ENCODE measurements at regions not wholly inside any gene's neighbourhood (a gene's known extent, or its start where the extent isn't known, plus 50 kb on each side); places are given as distances from the start of the nearest gene placed in this dataset.

GRCh38 chr11:105399511-105399910, 210.4 kb upstream of the GRIA4 start:
- H3K27me3 Mint-ChIP-seq (ENCODE audit: low read depth): no peaks in the 10 kb centered on the region
- intact Hi-C loops (cut with micrococcal nuclease): no loop called here
- no peaks in the 10 kb centered on the region for H3K4me1 Mint-ChIP-seq (ENCODE audit: low read depth)
- H3K9me3 Mint-ChIP-seq: no peaks in the 10 kb centered on the region
- H3K36me3 Mint-ChIP-seq (ENCODE audit: low read depth): no peaks in the 10 kb centered on the region
- no peak for DNase-seq (ENCODE audit: low spot score)
- no peak overlapping the region for H3K4me3 Mint-ChIP-seq (ENCODE audit: low read depth)
- H3K27ac Mint-ChIP-seq: no peak overlapping the region

GRCh38 chr11:105398636-105399035, 211.2 kb upstream of the GRIA4 start:
- intact Hi-C loops (cut with micrococcal nuclease): no loop called here
- Mint-ChIP-seq H3K4me1 (ENCODE audit: low read depth) (no peaks in the 10 kb centered on the region), H3K27ac (no peak overlapping the region), H3K27me3 (ENCODE audit: low read depth) (no peaks in the 10 kb centered on the region), H3K9me3 (no peaks in the 10 kb centered on the region), H3K4me3 (ENCODE audit: low read depth) (no peak overlapping the region), H3K36me3 (ENCODE audit: low read depth) (no peaks in the 10 kb centered on the region)
- DNase-seq (ENCODE audit: low spot score): no peak

- intact Hi-C loops (cut with micrococcal nuclease): no loop called here
- H3K27ac Mint-ChIP-seq: no peak overlapping the region
- H3K27me3 Mint-ChIP-seq (ENCODE audit: low read depth): no peaks in the 10 kb centered on the region
- no peaks in the 10 kb centered on the region for H3K4me1 Mint-ChIP-seq (ENCODE audit: low read depth)
- no peak overlapping the region for H3K4me3 Mint-ChIP-seq (ENCODE audit: low read depth)
- no peak for DNase-seq (ENCODE audit: low spot score)
- H3K36me3 Mint-ChIP-seq (ENCODE audit: low read depth): no peaks in the 10 kb centered on the region
- no peaks in the 10 kb centered on the region for H3K9me3 Mint-ChIP-seq
Measured at GRCh38 chr11:105393326-105393725, 216.5 kb upstream of the GRIA4 start.

- no peak overlapping the region for H3K4me3 Mint-ChIP-seq (ENCODE audit: low read depth)
- H3K4me1 Mint-ChIP-seq (ENCODE audit: low read depth): no peaks in the 10 kb centered on the region
- no peaks in the 10 kb centered on the region for H3K9me3 Mint-ChIP-seq
- no peaks in the 10 kb centered on the region for H3K36me3 Mint-ChIP-seq (ENCODE audit: low read depth)
- H3K27ac Mint-ChIP-seq: no peak overlapping the region
- no peak for DNase-seq (ENCODE audit: low spot score)
- no peaks in the 10 kb centered on the region for H3K27me3 Mint-ChIP-seq (ENCODE audit: low read depth)
- intact Hi-C loops (cut with micrococcal nuclease): no loop called here
Measured at GRCh38 chr11:105392556-105392955, 217.3 kb upstream of the GRIA4 start.

GRCh38 chr11:105389952-105390351, 219.9 kb upstream of the GRIA4 start:
- no peak for DNase-seq (ENCODE audit: low spot score)
- Mint-ChIP-seq H3K36me3 (ENCODE audit: low read depth) (no peaks in the 10 kb centered on the region), H3K27me3 (ENCODE audit: low read depth) (no peaks in the 10 kb centered on the region), H3K27ac (no peak overlapping the region), H3K9me3 (no peaks in the 10 kb centered on the region), H3K4me1 (ENCODE audit: low read depth) (no peaks in the 10 kb centered on the region), H3K4me3 (ENCODE audit: low read depth) (no peak overlapping the region)
- intact Hi-C loops (cut with micrococcal nuclease): no loop called here

GRCh38 chr11:105388006-105388405, 221.9 kb upstream of the GRIA4 start:
- H3K9me3 Mint-ChIP-seq: no peaks in the 10 kb centered on the region
- H3K27ac Mint-ChIP-seq: no peak overlapping the region
- no peaks in the 10 kb centered on the region for H3K36me3 Mint-ChIP-seq (ENCODE audit: low read depth)
- no peaks in the 10 kb centered on the region for H3K4me1 Mint-ChIP-seq (ENCODE audit: low read depth)
- intact Hi-C loops (cut with micrococcal nuclease): no loop called here
- H3K4me3 Mint-ChIP-seq (ENCODE audit: low read depth): no peak overlapping the region
- no peaks in the 10 kb centered on the region for H3K27me3 Mint-ChIP-seq (ENCODE audit: low read depth)
- no peak for DNase-seq (ENCODE audit: low spot score)

GRCh38 chr11:105381941-105382340, 227.9 kb upstream of the GRIA4 start:
- DNase-seq (ENCODE audit: low spot score): no peak
- intact Hi-C loops (cut with micrococcal nuclease): no loop called here
- no peaks in the 10 kb centered on the region for H3K4me1 Mint-ChIP-seq (ENCODE audit: low read depth)

GRCh38 chr11:105377870-105378269, 232.0 kb upstream of the GRIA4 start:
- H3K36me3 Mint-ChIP-seq (ENCODE audit: low read depth): no peaks in the 10 kb centered on the region
- H3K4me1 Mint-ChIP-seq (ENCODE audit: low read depth): no peaks in the 10 kb centered on the region
- peaks cover 4% of the 10 kb centered on the region for H3K9me3 Mint-ChIP-seq
- no peaks in the 10 kb centered on the region for H3K27me3 Mint-ChIP-seq (ENCODE audit: low read depth)
- DNase-seq (ENCODE audit: low spot score): no peak
- H3K4me3 Mint-ChIP-seq (ENCODE audit: low read depth): no peak overlapping the region
- intact Hi-C loops (cut with micrococcal nuclease): no loop called here
- H3K27ac Mint-ChIP-seq: no peak overlapping the region

More at GRCh38 chr11:105381941-105382340, 227.9 kb upstream of the GRIA4 start:
- Mint-ChIP-seq H3K27ac (no peak overlapping the region), H3K4me3 (ENCODE audit: low read depth) (no peak overlapping the region), H3K36me3 (ENCODE audit: low read depth) (no peaks in the 10 kb centered on the region), H3K9me3 (no peaks in the 10 kb centered on the region), H3K27me3 (ENCODE audit: low read depth) (no peaks in the 10 kb centered on the region)

- H3K36me3 Mint-ChIP-seq (ENCODE audit: low read depth): no peaks in the 10 kb centered on the region
- no peak overlapping the region for H3K4me3 Mint-ChIP-seq (ENCODE audit: low read depth)
Measured at GRCh38 chr11:105372206-105372605, 232.6 kb upstream of the CARD18 start.

GRCh38 chr11:105371311-105371710, 231.7 kb upstream of the CARD18 start:
- H3K4me1 Mint-ChIP-seq (ENCODE audit: low read depth): no peaks in the 10 kb centered on the region
- peaks cover 4% of the 10 kb centered on the region for H3K9me3 Mint-ChIP-seq
- H3K36me3 Mint-ChIP-seq (ENCODE audit: low read depth): no peaks in the 10 kb centered on the region
- no peak overlapping the region for H3K4me3 Mint-ChIP-seq (ENCODE audit: low read depth)
- DNase-seq (ENCODE audit: low spot score): no peak
- no peaks in the 10 kb centered on the region for H3K27me3 Mint-ChIP-seq (ENCODE audit: low read depth)
- intact Hi-C loops (cut with micrococcal nuclease): no loop called here
- H3K27ac Mint-ChIP-seq: no peak overlapping the region

More at GRCh38 chr11:105372206-105372605, 232.6 kb upstream of the CARD18 start:
- Mint-ChIP-seq H3K4me1 (ENCODE audit: low read depth) (no peaks in the 10 kb centered on the region), H3K27me3 (ENCODE audit: low read depth) (no peaks in the 10 kb centered on the region), H3K9me3 (peaks cover 4% of the 10 kb centered on the region), H3K27ac (no peak overlapping the region)
- intact Hi-C loops (cut with micrococcal nuclease): no loop called here
- no peak for DNase-seq (ENCODE audit: low spot score)

GRCh38 chr11:105368711-105369110, 229.1 kb upstream of the CARD18 start:
- Mint-ChIP-seq H3K4me3 (ENCODE audit: low read depth) (no peak overlapping the region), H3K9me3 (no peaks in the 10 kb centered on the region), H3K4me1 (ENCODE audit: low read depth) (no peaks in the 10 kb centered on the region), H3K27me3 (ENCODE audit: low read depth) (no peaks in the 10 kb centered on the region), H3K36me3 (ENCODE audit: low read depth) (no peaks in the 10 kb centered on the region), H3K27ac (no peak overlapping the region)
- no peak for DNase-seq (ENCODE audit: low spot score)
- intact Hi-C loops (cut with micrococcal nuclease): no loop called here

- Mint-ChIP-seq H3K36me3 (ENCODE audit: low read depth) (no peaks in the 10 kb centered on the region), H3K4me1 (ENCODE audit: low read depth) (no peaks in the 10 kb centered on the region), H3K4me3 (ENCODE audit: low read depth) (no peak overlapping the region), H3K27ac (no peak overlapping the region), H3K9me3 (no peaks in the 10 kb centered on the region), H3K27me3 (ENCODE audit: low read depth) (no peaks in the 10 kb centered on the region)
- intact Hi-C loops (cut with micrococcal nuclease): no loop called here
- no peak for DNase-seq (ENCODE audit: low spot score)
Measured at GRCh38 chr11:105367129-105367528, 227.6 kb upstream of the CARD18 start.

- Mint-ChIP-seq H3K9me3 (no peaks in the 10 kb centered on the region), H3K4me1 (ENCODE audit: low read depth) (no peaks in the 10 kb centered on the region), H3K27me3 (ENCODE audit: low read depth) (no peaks in the 10 kb centered on the region), H3K27ac (no peak overlapping the region), H3K4me3 (ENCODE audit: low read depth) (no peak overlapping the region), H3K36me3 (ENCODE audit: low read depth) (no peaks in the 10 kb centered on the region)
- intact Hi-C loops (cut with micrococcal nuclease): no loop called here
- no peak for DNase-seq (ENCODE audit: low spot score)
Measured at GRCh38 chr11:105361651-105362050, 222.1 kb upstream of the CARD18 start.

- no peak for DNase-seq (ENCODE audit: low spot score)
- intact Hi-C loops (cut with micrococcal nuclease): no loop called here
- Mint-ChIP-seq H3K27me3 (ENCODE audit: low read depth) (no peaks in the 10 kb centered on the region), H3K4me3 (ENCODE audit: low read depth) (no peak overlapping the region), H3K9me3 (no peaks in the 10 kb centered on the region), H3K27ac (no peak overlapping the region), H3K36me3 (ENCODE audit: low read depth) (no peaks in the 10 kb centered on the region), H3K4me1 (ENCODE audit: low read depth) (no peaks in the 10 kb centered on the region)
Measured at GRCh38 chr11:105357764-105358163, 218.2 kb upstream of the CARD18 start.
